Brain pericyte (primary cell): ENCODE measurements at regions not wholly inside any gene's neighbourhood (a gene's known extent, or its start where the extent isn't known, plus 50 kb on each side); places are given as distances from the start of the nearest gene placed in this dataset.

Source experiments
- DNase-seq: peaks from one replicate; pipeline ENCODE4 v3.0.0-alpha.2; 2012; ENCODE audit warnings: low read depth, low spot score

- DNase-seq, result no peak
Observed at GRCh38 chr5:67343835-67344234, 147.2 kb upstream of the CD180 start.

DNA sequence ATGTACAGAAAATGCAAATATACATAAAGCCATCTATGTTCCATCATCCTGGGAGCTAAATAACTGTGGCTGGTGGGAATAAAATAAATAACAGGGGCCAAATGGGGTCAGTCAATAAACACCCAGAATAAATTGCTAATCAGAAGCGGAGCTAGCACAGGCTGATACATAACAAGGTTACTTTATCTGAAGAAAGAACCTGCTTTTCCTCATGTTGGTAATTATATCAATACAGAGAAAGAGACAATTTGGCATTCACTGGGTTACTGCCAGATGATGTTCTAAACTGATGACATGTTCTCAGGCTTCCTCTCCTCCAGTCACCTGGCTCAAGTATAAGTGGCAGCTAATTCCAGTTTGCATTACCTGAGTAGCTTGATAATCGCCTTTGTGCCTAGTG, 144.9 kb upstream of the CD180 start:
- DNase-seq, result no peak

GRCh38 chr5:67339219-67339767, 142.7 kb upstream of the CD180 start:
- DNase-seq, result no peak

DNA sequence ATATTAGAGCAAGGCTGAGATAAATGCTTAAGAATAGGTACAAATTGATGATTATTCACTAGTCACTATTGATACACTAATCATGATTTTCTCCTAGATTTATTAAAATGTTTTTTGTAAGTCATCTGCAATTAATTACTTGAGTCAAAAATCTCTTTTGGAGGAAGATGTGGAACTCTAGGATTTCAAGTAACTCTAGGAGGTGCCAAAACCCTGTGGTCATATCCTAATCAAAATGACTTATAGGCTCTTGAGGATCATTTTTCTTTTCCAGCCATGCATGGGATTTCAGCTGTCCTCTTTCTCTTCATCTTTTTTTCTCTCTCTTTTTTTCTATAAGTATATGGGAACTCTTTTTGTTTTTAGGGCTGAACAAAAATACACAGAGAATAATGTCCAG, 141.8 kb upstream of the CD180 start:
- DNase-seq, result no peak

GRCh38 chr5:67337751-67338150, 141.2 kb upstream of the CD180 start:
- no peak for DNase-seq

- DNase-seq, result no peak
Observed at GRCh38 chr5:67335426-67335825, 138.8 kb upstream of the CD180 start.

GRCh38 chr5:67334373-67334772, 137.8 kb upstream of the CD180 start:
- no peak for DNase-seq

DNA sequence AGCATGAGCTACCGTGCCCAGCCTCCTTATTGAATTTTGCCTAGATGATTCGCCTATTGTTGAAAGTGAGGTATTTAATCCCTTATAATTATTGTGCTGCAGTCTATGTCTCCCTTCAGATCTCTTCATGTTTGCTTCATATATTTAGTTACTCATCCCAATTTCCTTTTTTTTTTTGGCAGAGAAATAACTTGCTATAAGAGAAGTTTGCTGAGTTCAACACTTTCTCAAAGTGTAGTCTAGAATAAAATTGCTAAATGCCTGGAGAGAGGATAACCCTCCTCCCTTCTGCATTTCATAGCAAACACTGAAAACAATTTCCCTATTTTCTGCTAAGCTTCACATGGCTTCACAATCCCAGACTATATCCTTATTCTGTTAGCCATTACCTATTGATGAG, 136.6 kb upstream of the CD180 start:
- DNase-seq, result no peak

DNA sequence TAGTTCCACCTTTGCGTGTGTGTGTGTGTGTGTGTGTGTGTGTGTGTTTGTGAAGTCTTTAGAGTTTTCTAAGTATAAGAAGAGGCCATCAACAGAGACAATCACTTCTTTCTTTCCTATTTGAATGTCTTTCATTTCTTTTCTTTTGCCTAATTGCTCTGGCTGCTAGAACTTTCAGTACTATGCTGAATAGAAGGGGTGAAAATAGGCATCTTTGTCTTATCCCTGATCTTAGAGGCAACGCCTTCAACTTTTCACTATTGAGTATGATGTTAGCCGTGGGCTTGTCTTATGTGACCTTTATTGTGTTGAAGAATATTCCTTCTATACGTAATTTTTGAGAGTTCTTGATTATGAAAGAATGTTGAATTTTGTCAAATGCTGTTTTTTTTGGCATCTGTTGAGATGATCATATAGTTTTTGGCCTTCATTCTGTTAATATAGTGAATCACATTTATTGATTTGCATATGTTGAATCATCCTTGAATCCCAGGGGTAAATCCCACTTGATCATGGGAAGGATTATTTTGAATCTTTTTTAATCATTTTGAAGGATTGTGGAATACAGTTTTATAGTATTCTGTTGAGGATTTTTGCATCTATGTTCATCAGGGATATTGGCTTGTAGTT, 134.8 kb upstream of the CD180 start:
- no peak for DNase-seq

- no peak for DNase-seq
Observed at GRCh38 chr5:67319935-67320725, 123.5 kb upstream of the CD180 start.

GRCh38 chr5:67318746-67319145, 122.1 kb upstream of the CD180 start:
- DNase-seq, result no peak

GRCh38 chr5:67317603-67318002, 121.0 kb upstream of the CD180 start:
- DNase-seq, result no peak

DNA sequence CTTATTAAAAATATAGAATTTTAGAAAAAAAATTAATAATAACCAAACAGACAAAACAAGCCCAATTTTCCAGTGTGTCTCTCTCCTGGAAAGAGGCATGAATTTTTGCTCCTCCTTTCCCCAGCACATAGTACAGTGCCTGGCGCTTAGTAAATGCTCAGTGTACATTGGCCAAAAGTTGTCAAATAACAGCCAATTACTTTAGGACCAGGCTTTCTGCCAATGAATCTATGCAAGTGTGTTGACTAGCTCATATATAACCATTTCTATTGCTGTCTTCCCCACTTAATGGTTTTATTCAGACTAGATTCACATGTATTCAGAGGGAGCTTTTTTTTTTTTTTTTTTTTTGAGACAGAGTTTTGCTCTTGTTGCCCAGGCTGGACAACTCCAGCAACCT, 120.1 kb upstream of the CD180 start:
- DNase-seq, result no peak

DNA sequence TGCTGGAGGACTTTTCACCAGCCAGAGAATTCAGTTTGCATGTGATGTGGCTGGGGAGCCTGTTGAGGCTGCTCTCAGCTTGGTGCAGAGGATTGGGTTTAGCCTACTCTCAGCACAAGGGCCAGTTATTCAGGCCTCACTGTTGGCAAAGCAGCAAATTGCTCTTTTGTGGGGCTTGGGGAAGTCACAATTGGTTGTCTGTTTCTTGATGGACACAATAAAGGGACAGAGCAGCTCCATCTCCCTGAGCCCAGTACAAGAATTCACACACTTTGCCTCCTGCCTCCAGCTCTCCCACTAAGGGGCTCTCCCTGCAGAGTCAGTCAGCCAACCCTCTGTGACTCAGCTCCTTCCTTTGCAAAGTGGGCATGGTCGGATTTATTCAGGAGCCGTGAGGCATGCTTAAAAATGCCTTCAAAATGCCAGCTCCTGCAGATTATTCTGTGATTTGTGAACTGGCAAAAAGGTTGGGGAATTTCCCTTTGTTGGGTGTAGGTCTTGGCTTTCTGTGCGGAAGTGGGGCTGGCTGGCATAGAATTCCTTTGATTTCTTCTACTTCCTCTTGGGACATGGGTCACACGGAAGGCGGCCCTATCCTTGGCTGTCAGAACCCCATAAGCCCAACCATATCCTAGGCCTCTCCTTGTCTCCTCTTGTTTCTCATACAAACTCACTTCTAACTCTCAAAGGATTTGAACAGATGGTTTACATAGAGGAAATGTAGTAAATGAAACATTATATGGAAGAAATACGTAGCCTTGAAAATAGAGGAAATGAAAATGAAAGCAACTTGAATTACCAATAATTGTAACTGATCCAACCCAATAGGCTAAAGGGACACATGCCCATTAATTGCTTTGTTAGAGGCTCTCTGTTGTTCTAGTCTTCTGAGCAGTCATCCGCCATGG, 118.7 kb upstream of the CD180 start:
- peak; percentile 29 for DNase-seq

- no peak for DNase-seq
Observed at GRCh38 chr5:67311701-67312100, 115.1 kb upstream of the CD180 start.

DNA sequence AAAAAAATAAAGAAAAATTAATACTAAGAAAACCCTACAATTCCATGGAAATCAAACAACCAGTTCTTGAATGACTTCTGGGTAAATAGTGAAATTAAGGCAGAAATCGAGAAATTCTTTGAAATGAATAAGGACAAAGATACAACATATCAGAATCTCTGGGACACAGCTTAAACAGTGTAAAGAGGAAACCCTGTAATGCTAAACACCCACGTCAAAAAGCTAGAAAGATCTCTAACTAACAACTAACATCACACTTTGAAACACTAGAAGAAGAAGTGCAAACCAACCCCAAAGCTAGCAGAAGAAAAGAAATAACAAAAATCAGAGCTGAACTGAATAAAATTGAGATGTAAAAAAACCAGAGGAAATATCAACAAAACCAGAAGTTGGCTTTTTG, 114.6 kb upstream of the CD180 start:
- DNase-seq, result no peak

- no peak for DNase-seq
Observed at GRCh38 chr5:67310740-67311139, 114.1 kb upstream of the CD180 start.

- DNase-seq, result no peak
Observed at GRCh38 chr5:67310169-67310568, 113.6 kb upstream of the CD180 start.

- DNase-seq, result no peak
Observed at GRCh38 chr5:67308988-67309688, 112.5 kb upstream of the CD180 start.

DNA sequence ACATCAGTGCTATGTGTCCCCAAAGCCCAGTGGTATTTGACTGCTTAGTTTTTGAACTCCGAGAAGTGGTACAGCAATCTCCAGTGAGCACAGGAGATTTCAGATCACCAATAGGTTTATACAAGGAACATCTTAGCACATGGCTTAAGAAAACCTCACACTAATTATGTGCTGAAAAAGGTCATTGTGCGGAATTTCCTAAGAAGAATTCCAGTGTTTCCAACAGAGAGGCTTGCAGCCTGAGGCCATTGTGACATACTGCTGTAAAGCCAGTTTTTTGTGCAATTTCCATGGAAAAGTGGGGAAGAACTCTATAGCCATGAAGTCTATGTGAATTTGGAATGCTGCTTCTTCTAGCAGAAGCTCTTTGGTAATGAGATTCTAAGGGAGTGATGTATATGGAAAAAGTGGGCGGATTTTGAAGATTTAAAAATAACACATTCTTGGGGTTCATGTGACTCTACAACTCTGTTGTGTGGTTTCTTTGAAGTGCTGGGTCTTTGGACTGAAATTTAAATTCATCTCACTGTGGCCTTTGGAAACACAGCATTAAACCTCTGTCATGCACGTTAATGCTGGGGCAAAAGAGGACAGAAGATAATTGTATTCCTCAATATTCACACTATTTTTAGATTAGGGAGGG, 110.5 kb upstream of the CD180 start:
- no peak for DNase-seq
